Omental fat pad (tissue), 3 donors: ENCODE measurements at regions not wholly inside any gene's neighbourhood (a gene's known extent, or its start where the extent isn't known, plus 50 kb on each side); places are given as distances from the start of the nearest gene placed in this dataset.

Experiments used
- ATAC-seq: fragments of 150-250 bp; one replicate; pipeline ENCODE4 v1.9.1; 2016; ENCODE audit warnings: mild to moderate bottlenecking, moderate library complexity; ENCODE audit not compliant: low FRiP score
- DNase-seq: peaks from one replicate; pipeline ENCODE4 v3.0.0-alpha.2; 2019; ENCODE audit warnings: low spot score
- TF ChIP-seq, protein P1 (sequence below), 3 donors: fragments of 450-650 bp; IDR thresholded peaks; one replicate each; pipeline ENCODE4 v1.5.1; 2016 to 2017; ENCODE audit warnings: antibody characterized with exemption in 3 of 3, mild to moderate bottlenecking in 3 of 3, moderate library complexity in 2 of 3

DNA sequence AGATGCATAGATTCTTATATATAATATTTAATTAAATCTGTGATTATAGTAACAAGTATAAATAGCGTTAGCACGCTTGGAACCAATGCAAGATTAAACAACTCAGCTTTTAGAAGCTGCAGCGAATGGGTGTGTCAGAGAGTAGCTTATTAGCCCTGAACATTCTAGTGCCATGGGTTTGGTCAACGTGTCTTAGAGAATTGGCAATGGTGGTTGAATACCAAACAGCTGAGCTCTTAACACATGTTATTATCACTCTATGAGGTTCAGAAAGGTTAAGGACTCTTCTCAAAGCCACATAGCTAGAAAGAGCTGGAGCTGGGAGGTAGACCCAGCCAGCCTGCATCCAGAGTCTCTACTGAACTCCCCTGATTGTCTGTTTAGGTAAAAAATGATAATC, 284.2 kb upstream of the CHD6 start:
- TF ChIP-seq, protein P1, sequence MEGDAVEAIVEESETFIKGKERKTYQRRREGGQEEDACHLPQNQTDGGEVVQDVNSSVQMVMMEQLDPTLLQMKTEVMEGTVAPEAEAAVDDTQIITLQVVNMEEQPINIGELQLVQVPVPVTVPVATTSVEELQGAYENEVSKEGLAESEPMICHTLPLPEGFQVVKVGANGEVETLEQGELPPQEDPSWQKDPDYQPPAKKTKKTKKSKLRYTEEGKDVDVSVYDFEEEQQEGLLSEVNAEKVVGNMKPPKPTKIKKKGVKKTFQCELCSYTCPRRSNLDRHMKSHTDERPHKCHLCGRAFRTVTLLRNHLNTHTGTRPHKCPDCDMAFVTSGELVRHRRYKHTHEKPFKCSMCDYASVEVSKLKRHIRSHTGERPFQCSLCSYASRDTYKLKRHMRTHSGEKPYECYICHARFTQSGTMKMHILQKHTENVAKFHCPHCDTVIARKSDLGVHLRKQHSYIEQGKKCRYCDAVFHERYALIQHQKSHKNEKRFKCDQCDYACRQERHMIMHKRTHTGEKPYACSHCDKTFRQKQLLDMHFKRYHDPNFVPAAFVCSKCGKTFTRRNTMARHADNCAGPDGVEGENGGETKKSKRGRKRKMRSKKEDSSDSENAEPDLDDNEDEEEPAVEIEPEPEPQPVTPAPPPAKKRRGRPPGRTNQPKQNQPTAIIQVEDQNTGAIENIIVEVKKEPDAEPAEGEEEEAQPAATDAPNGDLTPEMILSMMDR (IDR thresholded peaks at IDR 0.05), result no peak
- ATAC-seq, result no peak
- no peak for DNase-seq

DNA sequence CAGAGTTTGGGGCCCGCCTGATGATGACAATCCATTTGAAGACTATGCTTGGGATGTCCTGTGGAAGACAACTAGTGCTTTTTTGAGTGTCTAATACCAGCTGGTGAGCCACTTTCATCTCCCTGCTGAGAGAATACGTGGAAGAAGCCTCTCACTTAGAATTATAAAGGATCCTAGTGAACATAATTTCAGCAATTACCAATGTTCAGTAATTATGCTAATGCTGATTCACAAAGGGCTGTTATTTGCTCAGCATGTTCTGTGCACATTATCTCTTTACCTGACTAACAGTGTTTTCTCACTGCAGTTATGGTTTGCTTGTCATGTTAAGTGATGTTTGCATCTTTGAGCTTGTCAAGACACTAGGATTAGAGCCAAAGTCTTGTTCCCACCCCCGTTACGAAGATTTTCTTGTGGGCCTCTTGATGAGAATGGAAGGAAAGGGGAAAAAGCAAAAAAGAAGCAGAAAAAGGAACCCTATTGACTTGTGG, 282.1 kb upstream of the CHD6 start:
- DNase-seq (no peak), ATAC-seq (no peak)
- TF ChIP-seq, protein P1 (IDR thresholded peaks at IDR 0.05), result no peak

DNA sequence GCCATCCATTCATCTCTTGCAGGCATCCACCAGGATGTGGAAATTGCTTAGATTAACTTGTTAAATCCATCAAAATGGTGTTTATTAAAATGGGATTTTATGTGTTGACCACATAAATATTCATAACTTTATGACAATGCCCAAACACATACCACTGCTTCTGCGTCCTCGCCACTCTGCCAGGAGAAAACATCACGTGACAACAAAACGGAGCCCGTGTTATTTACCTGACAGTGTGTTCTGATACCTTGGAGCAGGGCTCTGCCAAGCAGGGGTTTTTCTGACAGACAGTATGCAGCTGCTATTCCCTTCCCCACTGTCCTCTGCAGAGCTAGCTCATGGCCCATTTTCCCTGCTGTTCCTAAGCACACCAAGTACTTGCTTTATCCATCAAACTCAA, 279.5 kb upstream of the CHD6 start:
- TF ChIP-seq, protein P1 (IDR thresholded peaks at IDR 0.05), result no peak
- ATAC-seq, result no peak
- DNase-seq, result no peak

DNA sequence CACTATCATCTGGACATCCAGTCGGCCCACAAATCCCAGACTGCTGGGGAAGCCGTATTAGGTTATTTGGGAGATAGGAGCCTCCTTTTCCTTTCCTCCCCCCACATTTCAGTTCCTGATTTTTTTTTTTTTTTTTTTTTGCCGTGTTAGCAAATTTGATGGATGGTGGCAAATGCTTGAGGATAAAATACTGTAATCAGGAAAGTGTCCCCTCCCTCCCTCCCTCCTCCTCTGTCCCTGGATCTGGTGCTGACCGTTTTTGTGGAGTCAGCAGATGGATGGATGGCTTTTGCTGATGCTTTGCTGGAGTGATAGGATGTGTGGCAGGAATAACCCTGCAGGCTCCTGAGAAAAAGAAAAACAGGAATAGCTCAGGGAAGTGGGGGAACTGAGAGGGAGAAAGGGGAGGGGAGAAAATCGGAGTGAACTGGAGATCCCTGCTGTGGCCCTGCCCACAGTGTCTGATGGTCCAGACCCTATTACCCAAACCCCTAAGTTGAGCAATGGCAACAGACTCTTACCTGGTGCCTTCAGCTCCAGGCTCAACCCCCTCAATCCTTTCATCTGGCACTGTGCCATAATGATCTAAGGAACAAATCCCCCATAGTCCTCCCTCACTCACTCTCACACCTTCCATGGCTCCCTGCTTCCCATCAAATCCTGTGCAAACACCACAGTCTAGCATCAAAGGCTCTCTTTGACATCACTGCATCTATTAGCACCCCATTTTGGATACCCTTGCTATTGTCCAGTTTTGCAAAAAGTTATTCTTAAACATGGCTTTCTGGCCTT, 277.3 kb upstream of the CHD6 start:
- ATAC-seq (no peak), DNase-seq (no peak)
- TF ChIP-seq, protein P1 (IDR thresholded peaks at IDR 0.05), result no peak

DNA sequence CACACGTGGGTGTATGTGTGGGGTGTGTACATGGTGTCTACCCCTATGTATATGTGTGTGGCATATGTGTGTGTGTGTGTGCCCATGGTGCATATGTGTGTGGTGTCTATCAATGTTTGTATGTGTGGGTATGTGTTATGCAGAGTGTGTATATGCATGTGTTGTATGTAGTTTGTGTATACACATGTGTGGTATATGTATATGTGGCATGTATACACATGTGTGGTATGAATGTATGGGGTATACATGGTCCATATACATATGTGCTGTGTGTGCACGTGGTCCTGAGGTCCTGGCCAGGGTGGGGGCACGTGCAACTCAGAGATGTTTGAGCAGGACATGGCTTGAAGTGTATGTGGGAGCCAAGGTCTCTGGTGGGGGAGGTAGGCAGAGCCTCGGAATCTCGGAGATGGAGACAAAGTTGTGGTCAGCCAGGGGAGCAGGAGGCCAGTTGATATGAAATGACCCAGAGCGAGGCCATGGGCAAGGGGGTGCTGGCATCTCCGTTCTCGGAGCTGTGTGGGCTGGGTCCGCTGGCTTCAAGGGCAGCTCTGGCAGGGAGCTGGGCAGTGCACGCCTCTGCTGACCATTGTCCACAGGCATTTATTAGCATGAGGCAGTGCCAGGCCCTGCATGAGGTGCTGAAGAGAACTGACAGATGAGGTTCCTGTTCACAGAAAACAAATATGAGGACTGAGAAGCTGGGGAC, 276.2 kb upstream of the CHD6 start:
- TF ChIP-seq, protein P1 (IDR thresholded peaks at IDR 0.05), result no peak
- ATAC-seq, result no peak
- no peak for DNase-seq

DNA sequence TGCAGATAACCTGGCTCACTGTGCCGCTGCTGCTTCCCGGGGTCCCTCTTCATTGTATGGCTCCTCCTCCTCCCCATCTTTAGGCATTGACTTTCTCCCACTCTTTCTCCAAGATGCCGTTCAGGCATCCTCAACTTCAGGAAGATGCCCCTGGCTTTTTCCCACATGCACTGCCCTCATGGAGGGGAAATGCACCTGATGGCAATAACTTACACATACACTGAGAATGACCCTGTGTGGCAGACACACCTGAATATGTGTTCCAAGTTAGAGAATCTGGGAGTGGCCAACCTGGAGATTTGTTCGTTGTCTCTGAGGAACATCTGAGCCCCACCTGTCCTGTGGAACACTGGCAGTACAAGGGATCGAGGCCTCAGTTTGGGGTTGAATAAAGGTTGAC, 273.9 kb upstream of the CHD6 start:
- no peak for ATAC-seq
- TF ChIP-seq, protein P1 (IDR thresholded peaks at IDR 0.05), result no peak
- DNase-seq, result no peak
